ENCODE measurements at regions not wholly inside any gene's neighbourhood (a gene's known extent, or its start where the extent isn't known, plus 50 kb on each side); places are given as distances from the start of the nearest gene placed in this dataset.

GRCh38 chr5:84506625-84507024, 121.9 kb upstream of the EDIL3 start:
- no peaks in the 10 kb centered on the region for H3K4me1 Mint-ChIP-seq (ENCODE audit: unreplicated experiment)
- no peaks in the 10 kb centered on the region for H3K27me3 Mint-ChIP-seq
- DNase-seq (ENCODE audit: extremely low spot score, unreplicated experiment), result no peak
- H3K36me3 Mint-ChIP-seq, result no peaks in the 10 kb centered on the region
- no peak for TF ChIP-seq CTCF (conservative IDR thresholded peaks at IDR 0.05)
- H3K27ac Mint-ChIP-seq, result no peak overlapping the region
- no peak overlapping the region for H3K4me3 Mint-ChIP-seq
- H3K9me3 Mint-ChIP-seq, result peaks cover 4% of the 10 kb centered on the region

- no peak for DNase-seq (ENCODE audit: extremely low spot score, unreplicated experiment)
- H3K27ac Mint-ChIP-seq, result no peak overlapping the region
- TF ChIP-seq CTCF (conservative IDR thresholded peaks at IDR 0.05), result no peak
Measured at GRCh38 chr5:84494453-84494852, 109.8 kb upstream of the EDIL3 start.

GRCh38 chr5:84487963-84488362, 103.3 kb upstream of the EDIL3 start:
- H3K27me3 Mint-ChIP-seq, result no peaks in the 10 kb centered on the region
- no peak for TF ChIP-seq CTCF (conservative IDR thresholded peaks at IDR 0.05)
- no peak overlapping the region for H3K4me3 Mint-ChIP-seq
- no peaks in the 10 kb centered on the region for H3K4me1 Mint-ChIP-seq (ENCODE audit: unreplicated experiment)
- H3K36me3 Mint-ChIP-seq, result no peaks in the 10 kb centered on the region
- no peak for DNase-seq (ENCODE audit: extremely low spot score, unreplicated experiment)
- no peaks in the 10 kb centered on the region for H3K9me3 Mint-ChIP-seq
- no peak overlapping the region for H3K27ac Mint-ChIP-seq

More at GRCh38 chr5:84494453-84494852, 109.8 kb upstream of the EDIL3 start:
- H3K4me1 Mint-ChIP-seq (ENCODE audit: unreplicated experiment), result no peaks in the 10 kb centered on the region
- H3K9me3 Mint-ChIP-seq, result no peaks in the 10 kb centered on the region
- no peak overlapping the region for H3K4me3 Mint-ChIP-seq
- no peaks in the 10 kb centered on the region for H3K27me3 Mint-ChIP-seq
- H3K36me3 Mint-ChIP-seq, result no peaks in the 10 kb centered on the region

GRCh38 chr5:84480873-84481637, 96.4 kb upstream of the EDIL3 start:
- no peaks in the 10 kb centered on the region for H3K4me1 Mint-ChIP-seq (ENCODE audit: unreplicated experiment)
- no peaks in the 10 kb centered on the region for H3K27me3 Mint-ChIP-seq
- H3K4me3 Mint-ChIP-seq, result no peak overlapping the region
- no peaks in the 10 kb centered on the region for H3K36me3 Mint-ChIP-seq
- no peaks in the 10 kb centered on the region for H3K9me3 Mint-ChIP-seq
- H3K27ac Mint-ChIP-seq, result no peak overlapping the region
- DNase-seq (ENCODE audit: extremely low spot score, unreplicated experiment), result no peak
- no peak for TF ChIP-seq CTCF (conservative IDR thresholded peaks at IDR 0.05)

GRCh38 chr5:84478603-84479002, 93.9 kb upstream of the EDIL3 start:
- H3K4me1 Mint-ChIP-seq (ENCODE audit: unreplicated experiment), result no peaks in the 10 kb centered on the region
- no peaks in the 10 kb centered on the region for H3K36me3 Mint-ChIP-seq
- no peaks in the 10 kb centered on the region for H3K27me3 Mint-ChIP-seq
- DNase-seq (ENCODE audit: extremely low spot score, unreplicated experiment), result no peak
- H3K9me3 Mint-ChIP-seq, result no peaks in the 10 kb centered on the region
- no peak overlapping the region for H3K4me3 Mint-ChIP-seq
- no peak overlapping the region for H3K27ac Mint-ChIP-seq
- TF ChIP-seq CTCF (conservative IDR thresholded peaks at IDR 0.05), result no peak

Measured in type B pancreatic cell (in vitro differentiated cells).